HCT116 (cell line): ENCODE measurements at regions not wholly inside any gene's neighbourhood (a gene's known extent, or its start where the extent isn't known, plus 50 kb on each side); places are given as distances from the start of the nearest gene placed in this dataset.

Source experiments
- CTCF ChIP-seq, 3 experiments: fragments of 200-600 bp in 1 of 3; sonication (generic) in 1 of 3; IDR thresholded peaks in 2 of 3; conservative IDR thresholded peaks in 1 of 3; 2 replicates each; pipeline ENCODE4 v1.5.1; 2012 to 2017; ENCODE audit warnings: low read depth in 2 of 3, low read length in 2 of 3, antibody characterized with exemption in 1 of 3, borderline replicate concordance in 1 of 3, control low read depth in 1 of 3, mild to moderate bottlenecking in 1 of 3, mixed read lengths in 1 of 3, mixed run types in 1 of 3, moderate library complexity in 1 of 3; ENCODE audit not compliant: insufficient read depth in 1 of 3
- EGR1 ChIP-seq: IDR thresholded peaks from 2 replicates; pipeline ENCODE4 v1.6.1; 2012; ENCODE audit warnings: low read depth
- EZH2phosphoT487 ChIP-seq: fragments of 200-600 bp; IDR thresholded peaks from 2 replicates; pipeline ENCODE4 v1.6.1; 2018; ENCODE audit warnings: antibody characterized with exemption, borderline replicate concordance
- POLR2A ChIP-seq: IDR thresholded peaks from 2 replicates; pipeline ENCODE4 v1.7.0; 2011; ENCODE audit warnings: borderline replicate concordance; ENCODE audit not compliant: insufficient read depth, insufficient read length; ENCODE audit errors: extremely low read depth
- REST ChIP-seq: IDR thresholded peaks from 2 replicates; pipeline ENCODE4 v1.6.1; 2012; ENCODE audit warnings: low read depth
- SP1 ChIP-seq: IDR thresholded peaks from 2 replicates; pipeline ENCODE4 v1.6.1; 2012; ENCODE audit warnings: low read depth
- ZNF274 ChIP-seq: fragments of 200-500 bp; sonication (Bioruptor generic); IDR thresholded peaks from 2 replicates; pipeline ENCODE4 v1.6.1; 2014; ENCODE audit warnings: mild to moderate bottlenecking, low read depth, low read length, inconsistent platforms

- TF ChIP-seq CTCF (IDR thresholded peaks at IDR 0.05 in 2 of 3, conservative IDR thresholded peaks at IDR 0.05 in 1 of 3; ENCODE audit: borderline replicate concordance in 1 of 3, insufficient read depth in 1 of 3, low read depth in 2 of 3, low read length in 2 of 3): no peak
- no peak for TF ChIP-seq EZH2phosphoT487
- TF ChIP-seq EGR1: no peak
- no peak for TF ChIP-seq POLR2A
- no peak for TF ChIP-seq ZNF274
- no peak for TF ChIP-seq SP1
- TF ChIP-seq REST: no peak
These were observed 272.1 kb downstream of the S1PR1 start for GRCh38 chr1:101508913-101509312.
